ENCODE measurements at regions not wholly inside any gene's neighbourhood (a gene's known extent, or its start where the extent isn't known, plus 50 kb on each side); places are given as distances from the start of the nearest gene placed in this dataset.

DNA sequence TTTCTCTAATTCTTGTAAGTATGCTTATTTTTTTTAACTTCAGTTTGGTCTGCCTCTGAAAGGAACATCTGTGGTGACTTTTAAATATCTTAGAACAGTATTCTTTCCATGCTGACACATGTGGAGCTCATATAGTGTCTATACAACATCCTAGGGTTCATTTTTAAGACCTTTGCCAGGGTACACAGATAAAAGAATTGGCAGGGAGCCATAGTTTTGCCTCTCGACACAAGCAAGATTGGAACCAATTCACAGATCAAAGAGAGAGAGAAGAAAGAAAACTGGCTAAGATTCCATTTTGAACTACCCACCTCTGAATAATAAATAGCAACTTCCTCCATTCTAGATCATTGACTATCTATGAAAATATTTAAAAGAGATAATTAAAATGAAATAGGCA lies 142.7 kb upstream of the ST6GAL2 start (continued):
- TF ChIP-seq, protein P1, sequence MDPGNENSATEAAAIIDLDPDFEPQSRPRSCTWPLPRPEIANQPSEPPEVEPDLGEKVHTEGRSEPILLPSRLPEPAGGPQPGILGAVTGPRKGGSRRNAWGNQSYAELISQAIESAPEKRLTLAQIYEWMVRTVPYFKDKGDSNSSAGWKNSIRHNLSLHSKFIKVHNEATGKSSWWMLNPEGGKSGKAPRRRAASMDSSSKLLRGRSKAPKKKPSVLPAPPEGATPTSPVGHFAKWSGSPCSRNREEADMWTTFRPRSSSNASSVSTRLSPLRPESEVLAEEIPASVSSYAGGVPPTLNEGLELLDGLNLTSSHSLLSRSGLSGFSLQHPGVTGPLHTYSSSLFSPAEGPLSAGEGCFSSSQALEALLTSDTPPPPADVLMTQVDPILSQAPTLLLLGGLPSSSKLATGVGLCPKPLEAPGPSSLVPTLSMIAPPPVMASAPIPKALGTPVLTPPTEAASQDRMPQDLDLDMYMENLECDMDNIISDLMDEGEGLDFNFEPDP (CRISPR knock-in tag; IDR thresholded peaks at IDR 0.05) = no peak
- TF ChIP-seq SMC3 (conservative IDR thresholded peaks at IDR 0.05; ENCODE audit: insufficient read depth, low read depth, low read length) (no peak), RFX1 (IDR thresholded peaks at IDR 0.05) (no peak), NR4A1 (CRISPR knock-in tag; IDR thresholded peaks at IDR 0.05) (no peak), NR4A1 (tag; IDR thresholded peaks at IDR 0.05) (no peak)

GRCh38 chr2:107036293-107036692 lies 150.3 kb upstream of the ST6GAL2 start:
- no TSS peak for BruUV-seq (replicated peaks)
- POLR2A ChIA-PET = no interaction called here
- intact Hi-C loops (cut with micrococcal nuclease) = no loop called here
- Histone ChIP-seq H3K4me1 (replicated peaks in 1 of 2; ENCODE audit: control insufficient read depth in 2 of 2, insufficient read depth in 2 of 2, low read length in 2 of 2) (no peaks in the 10 kb centered on the region), H3K27me3 (ENCODE audit: control insufficient read depth in 2 of 2, insufficient read depth in 2 of 2, low read length in 2 of 2) (no peaks in the 10 kb centered on the region), H3K79me2 (ENCODE audit: control insufficient read depth, insufficient read depth, low read length) (no peaks in the 10 kb centered on the region), H3K9ac (ENCODE audit: insufficient read depth in 1 of 2, low read depth in 2 of 2, low read length in 2 of 2) (no peak overlapping the region), H2AFZ (ENCODE audit: low read depth, low read length) (no peak overlapping the region), H3K27ac (ENCODE audit: extremely low read depth, low read depth, low read length) (no peak overlapping the region), H3K9me1 (ENCODE audit: control insufficient read depth, insufficient read depth, low read length) (no peaks in the 10 kb centered on the region), H3K4me2 (ENCODE audit: insufficient read depth, low read length) (no peak overlapping the region), H3K36me3 (ENCODE audit: control insufficient read depth, insufficient read depth, low read length) (no peaks in the 10 kb centered on the region), H3K9me3 (replicated peaks; ENCODE audit: control insufficient read depth, insufficient read depth, low read depth, low read length) (no peaks in the 10 kb centered on the region), H4K20me1 (replicated peaks; ENCODE audit: control insufficient read depth, insufficient read depth, low read length) (no peaks in the 10 kb centered on the region), H3K4me3 (no peak overlapping the region)
- CTCF ChIA-PET (ENCODE audit: low intra/inter-chr PET ratio) = no interaction called here
- WGBS (ENCODE audit: insufficient coverage, low coverage, missing lambda C conversion rate) = 3% methylated on average over 4 of the region's 5 CpGs
- no peak for TF ChIP-seq ZNF212 (CRISPR knock-in tag; IDR thresholded peaks at IDR 0.05)
- TF ChIP-seq, protein P2, sequence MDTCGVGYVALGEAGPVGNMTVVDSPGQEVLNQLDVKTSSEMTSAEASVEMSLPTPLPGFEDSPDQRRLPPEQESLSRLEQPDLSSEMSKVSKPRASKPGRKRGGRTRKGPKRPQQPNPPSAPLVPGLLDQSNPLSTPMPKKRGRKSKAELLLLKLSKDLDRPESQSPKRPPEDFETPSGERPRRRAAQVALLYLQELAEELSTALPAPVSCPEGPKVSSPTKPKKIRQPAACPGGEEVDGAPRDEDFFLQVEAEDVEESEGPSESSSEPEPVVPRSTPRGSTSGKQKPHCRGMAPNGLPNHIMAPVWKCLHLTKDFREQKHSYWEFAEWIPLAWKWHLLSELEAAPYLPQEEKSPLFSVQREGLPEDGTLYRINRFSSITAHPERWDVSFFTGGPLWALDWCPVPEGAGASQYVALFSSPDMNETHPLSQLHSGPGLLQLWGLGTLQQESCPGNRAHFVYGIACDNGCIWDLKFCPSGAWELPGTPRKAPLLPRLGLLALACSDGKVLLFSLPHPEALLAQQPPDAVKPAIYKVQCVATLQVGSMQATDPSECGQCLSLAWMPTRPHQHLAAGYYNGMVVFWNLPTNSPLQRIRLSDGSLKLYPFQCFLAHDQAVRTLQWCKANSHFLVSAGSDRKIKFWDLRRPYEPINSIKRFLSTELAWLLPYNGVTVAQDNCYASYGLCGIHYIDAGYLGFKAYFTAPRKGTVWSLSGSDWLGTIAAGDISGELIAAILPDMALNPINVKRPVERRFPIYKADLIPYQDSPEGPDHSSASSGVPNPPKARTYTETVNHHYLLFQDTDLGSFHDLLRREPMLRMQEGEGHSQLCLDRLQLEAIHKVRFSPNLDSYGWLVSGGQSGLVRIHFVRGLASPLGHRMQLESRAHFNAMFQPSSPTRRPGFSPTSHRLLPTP (IDR thresholded peaks at IDR 0.05; ENCODE audit: borderline replicate concordance, extremely low read depth, insufficient read length) = no peak
- TF ChIP-seq, protein P3, sequence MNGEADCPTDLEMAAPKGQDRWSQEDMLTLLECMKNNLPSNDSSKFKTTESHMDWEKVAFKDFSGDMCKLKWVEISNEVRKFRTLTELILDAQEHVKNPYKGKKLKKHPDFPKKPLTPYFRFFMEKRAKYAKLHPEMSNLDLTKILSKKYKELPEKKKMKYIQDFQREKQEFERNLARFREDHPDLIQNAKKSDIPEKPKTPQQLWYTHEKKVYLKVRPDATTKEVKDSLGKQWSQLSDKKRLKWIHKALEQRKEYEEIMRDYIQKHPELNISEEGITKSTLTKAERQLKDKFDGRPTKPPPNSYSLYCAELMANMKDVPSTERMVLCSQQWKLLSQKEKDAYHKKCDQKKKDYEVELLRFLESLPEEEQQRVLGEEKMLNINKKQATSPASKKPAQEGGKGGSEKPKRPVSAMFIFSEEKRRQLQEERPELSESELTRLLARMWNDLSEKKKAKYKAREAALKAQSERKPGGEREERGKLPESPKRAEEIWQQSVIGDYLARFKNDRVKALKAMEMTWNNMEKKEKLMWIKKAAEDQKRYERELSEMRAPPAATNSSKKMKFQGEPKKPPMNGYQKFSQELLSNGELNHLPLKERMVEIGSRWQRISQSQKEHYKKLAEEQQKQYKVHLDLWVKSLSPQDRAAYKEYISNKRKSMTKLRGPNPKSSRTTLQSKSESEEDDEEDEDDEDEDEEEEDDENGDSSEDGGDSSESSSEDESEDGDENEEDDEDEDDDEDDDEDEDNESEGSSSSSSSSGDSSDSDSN (IDR thresholded peaks at IDR 0.05; ENCODE audit: borderline replicate concordance in 1 of 2, low read depth in 2 of 2, low read length in 2 of 2) = no peak
- in situ Hi-C loops (cut with MboI) = no loop called here
- ATAC-seq (no peak), FAIRE-seq (no peak), DNase-seq (ENCODE audit: extremely low read depth in 1 of 4, low spot score in 3 of 4) (no peak)

All from K562 (cell line).